Common myeloid progenitor, CD34-positive (primary cell): ENCODE measurements at regions not wholly inside any gene's neighbourhood (a gene's known extent, or its start where the extent isn't known, plus 50 kb on each side); places are given as distances from the start of the nearest gene placed in this dataset.
"Not testable (repeated sequence)": the region's sequence is repeated elsewhere in the genome, so short reads cannot be mapped to it uniquely, and the experiment has no call there.

Source experiments
- CTCF ChIA-PET: fragments of 350-600 bp; sonication (Branson Sonifier 250); formaldehyde crosslinking; loops from one replicate; lab custom pipeline; 2021; ENCODE audit warnings: antibody characterized with exemption; lab: Charles Lee
- POLR2A ChIA-PET: fragments of 350-600 bp; sonication (Branson Sonifier 250); formaldehyde crosslinking; loops from one replicate; lab custom pipeline; 2021; ENCODE audit warnings: antibody characterized with exemption; lab: Charles Lee
- DNase-seq, 3 donors: peaks; one replicate each; pipeline versions ENCODE4 v3.0.0 to v3.0.0-alpha.2; 2013
- H3K27ac ChIP-seq, 2 experiments: 1 replicate in 1 of 2; 2 replicates in 1 of 2; pipeline ENCODE4 v1.7.0; 2013; ENCODE audit warnings: inconsistent platforms in 2 of 2, low read length in 2 of 2, mild to moderate bottlenecking in 2 of 2, low read depth in 1 of 2, moderate library complexity in 1 of 2; ENCODE audit not compliant: severe bottlenecking in 2 of 2, insufficient read depth in 1 of 2, poor library complexity in 1 of 2
- H3K27me3 ChIP-seq, 5 experiments: replicated peaks in 2 of 5; 1 replicate in 3 of 5; 2 replicates in 2 of 5; pipeline versions ENCODE4 v1.6.1 to v1.7.0; 2013; ENCODE audit warnings: low read length in 4 of 5, mild to moderate bottlenecking in 2 of 5, moderate library complexity in 2 of 5, inconsistent platforms in 1 of 5; ENCODE audit not compliant: insufficient read depth in 5 of 5, control insufficient read depth in 4 of 5
- H3K36me3 ChIP-seq, 4 experiments: 1 replicate in 2 of 4; 2 replicates in 2 of 4; pipeline versions ENCODE4 v1.6.1 to v1.7.0; 2013; ENCODE audit warnings: low read length in 3 of 4, control low read depth in 1 of 4, mild to moderate bottlenecking in 1 of 4; ENCODE audit not compliant: control insufficient read depth in 4 of 4, insufficient read depth in 4 of 4
- H3K4me1 ChIP-seq, 4 experiments: 1 replicate in 3 of 4; 2 replicates in 1 of 4; pipeline versions ENCODE4 v1.6.1 to v1.7.1; 2013; ENCODE audit warnings: low read length in 3 of 4, mild to moderate bottlenecking in 3 of 4, control low read depth in 1 of 4, inconsistent platforms in 1 of 4, moderate library complexity in 1 of 4; ENCODE audit not compliant: control insufficient read depth in 4 of 4, insufficient read depth in 4 of 4; ENCODE audit errors: control extremely low read depth in 1 of 4
- H3K4me3 ChIP-seq, 7 experiments: 1 replicate in 4 of 7; 2 replicates in 3 of 7; pipeline versions ENCODE4 v1.5.1 to v1.7.0; 2013; ENCODE audit warnings: mild to moderate bottlenecking in 7 of 7, low read length in 6 of 7, moderate library complexity in 6 of 7, inconsistent platforms in 2 of 7, low read depth in 2 of 7, control low read depth in 1 of 7; ENCODE audit not compliant: insufficient read depth in 4 of 7, control insufficient read depth in 1 of 7; ENCODE audit errors: extremely low read depth in 1 of 7
- H3K9me3 ChIP-seq, 5 experiments: 1 replicate in 4 of 5; 2 replicates in 1 of 5; pipeline versions ENCODE4 v1.6.1 to v1.7.1; 2013; ENCODE audit warnings: low read length in 4 of 5, mild to moderate bottlenecking in 2 of 5, inconsistent platforms in 1 of 5, low read depth in 1 of 5, moderate library complexity in 1 of 5; ENCODE audit not compliant: control insufficient read depth in 4 of 5, insufficient read depth in 2 of 5; ENCODE audit errors: control extremely low read depth in 1 of 5
- WGBS: methylation state at CpG from one replicate; pipeline ENCODE4 v1.1.5; 2013; ENCODE audit not compliant: insufficient coverage; 5-methylcytosine and 5-hydroxymethylcytosine counted together

DNA sequence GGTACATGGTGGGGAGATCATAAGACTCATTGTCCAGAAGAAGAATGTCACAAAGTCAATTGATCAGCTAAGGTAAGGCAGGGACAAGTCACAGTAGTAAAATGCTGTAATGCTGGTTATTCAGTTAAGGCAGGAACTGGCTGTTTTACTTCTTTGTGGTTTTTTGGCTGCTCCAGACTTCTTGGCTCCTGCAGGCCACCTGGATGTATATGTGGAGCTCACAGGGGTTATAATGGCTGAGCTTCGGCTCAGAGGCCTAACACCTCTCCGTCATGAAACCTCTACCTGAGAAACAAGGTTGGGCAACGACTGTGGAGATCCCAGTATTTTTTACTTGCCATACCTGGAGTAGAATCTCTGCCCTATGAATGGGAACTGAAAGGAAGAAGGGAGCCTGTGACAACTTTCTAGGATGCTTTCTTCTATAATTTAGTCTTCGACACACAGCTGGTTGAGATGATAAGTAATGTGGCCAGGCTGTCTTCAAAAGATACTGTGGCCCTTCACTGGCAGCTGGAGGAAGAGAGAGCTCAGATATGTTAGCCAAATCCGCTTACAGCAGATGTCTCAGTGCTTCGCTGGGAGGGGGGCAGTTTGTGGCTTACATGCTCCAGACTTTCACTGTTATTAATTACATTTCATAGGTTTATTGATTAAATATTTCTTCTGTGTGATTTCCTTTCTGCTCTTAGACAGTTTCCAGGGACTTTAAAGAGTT, 887.8 kb downstream of the IGSF11 start:
- POLR2A ChIA-PET, result no interaction called here
- no peak for DNase-seq
- no peaks in the 10 kb centered on the region for H3K36me3 ChIP-seq
- no peaks in the 10 kb centered on the region for H3K27me3 ChIP-seq
- no peak overlapping the region for H3K4me3 ChIP-seq
- no peak overlapping the region for H3K27ac ChIP-seq
- no peaks in the 10 kb centered on the region for H3K4me1 ChIP-seq
- CTCF ChIA-PET, result no interaction called here
- H3K9me3 ChIP-seq, result peaks cover 0 to 4% (median 0%) of the 10 kb centered on the region in 5 experiments
- 100% methylated on average over 2 of the region's 6 CpGs for WGBS

DNA sequence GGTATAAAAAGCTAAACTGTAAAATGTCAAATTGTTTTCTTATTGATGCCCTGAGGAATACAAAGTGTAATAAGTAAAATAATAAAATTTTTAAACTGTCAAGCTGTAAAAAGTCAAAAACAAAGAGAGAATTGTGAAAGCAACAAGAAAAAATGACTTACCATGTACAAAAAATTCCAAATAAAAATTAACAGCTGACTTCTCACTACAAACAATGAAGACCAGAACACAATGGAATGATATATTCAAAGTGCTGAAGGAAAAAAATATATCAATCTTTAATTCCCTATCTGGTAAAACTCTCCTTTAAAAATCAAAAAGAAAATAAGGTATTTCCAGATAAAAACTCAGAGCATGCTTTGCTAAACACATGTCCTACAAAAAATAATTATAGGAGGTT, 883.5 kb downstream of the IGSF11 start:
- no peaks in the 10 kb centered on the region for H3K27me3 ChIP-seq
- POLR2A ChIA-PET, result no interaction called here
- no peak overlapping the region for H3K27ac ChIP-seq
- CTCF ChIA-PET, result no interaction called here
- DNase-seq, result no peak
- H3K36me3 ChIP-seq, result no peaks in the 10 kb centered on the region
- no peaks in the 10 kb centered on the region for H3K4me1 ChIP-seq
- H3K9me3 ChIP-seq, result peaks cover 0 to 4% (median 0%) of the 10 kb centered on the region in 5 experiments
- H3K4me3 ChIP-seq, result no peak overlapping the region

DNA sequence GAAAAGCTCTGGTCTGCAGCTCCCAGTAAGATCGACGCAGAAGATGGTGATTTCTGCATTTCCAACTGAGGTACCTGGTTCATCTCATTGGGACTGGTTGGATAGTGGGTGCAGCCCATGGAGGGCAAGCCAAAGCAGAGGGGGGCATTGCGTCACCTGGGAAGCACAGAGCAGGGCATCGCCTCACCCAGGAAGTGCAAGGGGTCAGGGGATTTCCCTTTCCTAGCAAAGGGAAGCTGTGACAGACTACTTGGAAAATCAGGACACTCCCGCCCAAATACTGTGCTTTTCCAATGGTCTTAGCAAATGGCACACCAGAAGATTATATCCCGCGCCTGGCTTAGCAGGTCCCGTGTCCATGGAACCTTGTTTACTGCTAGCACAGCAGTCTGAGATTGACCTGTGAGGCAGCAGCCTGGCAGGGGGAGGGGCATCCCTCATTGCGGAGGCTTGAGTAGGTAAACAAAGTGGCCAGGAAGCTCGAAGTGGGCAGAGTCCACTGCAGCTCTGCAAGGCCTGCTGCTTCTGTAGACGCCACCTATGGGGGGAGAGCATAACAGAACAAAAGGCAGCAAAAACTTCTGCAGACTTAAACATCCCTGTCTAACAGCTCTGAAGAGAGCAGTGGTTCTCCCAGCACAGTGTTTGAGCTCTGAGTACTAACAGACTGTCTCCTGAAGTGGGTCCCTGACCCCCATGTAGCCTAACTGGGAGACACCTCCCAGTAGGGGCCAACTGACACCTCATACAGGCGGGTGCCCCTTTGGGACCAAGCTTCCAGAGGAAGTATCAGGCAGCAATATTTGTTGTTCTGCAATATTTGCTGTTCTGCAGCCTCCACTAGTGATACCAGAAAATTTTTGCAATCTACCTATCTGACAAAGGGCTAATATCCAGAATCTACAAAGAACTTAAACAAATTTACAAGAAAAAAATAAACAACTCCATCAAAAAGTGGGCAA, 871.7 kb downstream of the IGSF11 start:
- POLR2A ChIA-PET, H3K9me3 ChIP-seq: not testable (repeated sequence)

DNA sequence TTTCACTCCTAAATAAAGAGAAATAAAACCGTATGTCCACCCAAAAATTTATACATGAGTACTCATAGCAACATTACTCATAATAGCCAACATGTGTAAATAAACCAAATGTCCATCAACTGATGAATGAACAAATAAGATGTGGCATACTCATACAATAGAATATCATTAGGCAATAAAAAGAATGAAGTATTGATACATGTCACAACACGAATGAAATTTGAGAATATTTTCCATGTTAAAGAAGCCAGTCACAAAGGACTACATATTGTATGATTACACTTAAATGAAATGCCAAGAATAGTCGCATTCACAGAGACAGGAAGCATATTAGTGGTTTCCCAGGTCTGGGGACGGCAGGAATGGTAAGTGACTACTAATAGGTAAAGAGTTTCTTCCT, 869.2 kb downstream of the IGSF11 start:
- Histone ChIP-seq H3K27me3 (no peaks in the 10 kb centered on the region), H3K36me3 (no peaks in the 10 kb centered on the region), H3K27ac (no peak overlapping the region), H3K4me1 (no peaks in the 10 kb centered on the region), H3K9me3 (peaks cover 0 to 4% (median 2%) of the 10 kb centered on the region in 5 experiments), H3K4me3 (no peak overlapping the region)
- CTCF ChIA-PET, result no interaction called here
- DNase-seq, result no peak
- POLR2A ChIA-PET, result no interaction called here
- WGBS, result 38% methylated on average over 2 of the region's 4 CpGs

More for the DNA sequence above, 871.7 kb downstream of the IGSF11 start:
- H3K27ac ChIP-seq, H3K36me3 ChIP-seq, H3K4me1 ChIP-seq, DNase-seq, H3K27me3 ChIP-seq, H3K4me3 ChIP-seq, CTCF ChIA-PET: not testable (repeated sequence)
- WGBS, result 86% methylated on average over 11 of the region's 12 CpGs

DNA sequence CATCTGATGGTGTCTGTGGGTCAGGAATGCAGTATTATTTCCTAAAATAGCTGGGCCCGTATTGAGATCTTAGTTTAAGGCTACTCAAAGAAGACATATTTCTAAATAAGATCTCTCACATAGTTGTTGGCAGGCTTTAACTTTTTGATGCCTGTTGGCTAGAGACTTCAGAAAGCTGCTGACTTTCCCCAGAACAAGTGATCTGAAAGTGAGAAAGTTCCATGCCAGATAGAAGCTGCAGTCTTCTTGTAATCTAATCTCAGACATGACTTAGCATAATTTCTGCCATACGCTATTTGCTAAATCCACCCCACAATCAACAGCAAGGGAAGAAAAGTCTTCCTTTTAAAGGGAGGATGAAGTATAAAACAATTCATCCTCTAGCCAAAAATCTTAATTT, 867.1 kb downstream of the IGSF11 start:
- no CpG with 5 or more reads among the region's 2 CpGs for WGBS
- Histone ChIP-seq H3K4me3 (no peak overlapping the region), H3K27me3 (no peaks in the 10 kb centered on the region), H3K9me3 (no peaks in the 10 kb centered on the region), H3K27ac (no peak overlapping the region), H3K4me1 (no peaks in the 10 kb centered on the region), H3K36me3 (no peaks in the 10 kb centered on the region)
- DNase-seq, result no peak
- ChIA-PET POLR2A (no interaction called here), CTCF (no interaction called here)

DNA sequence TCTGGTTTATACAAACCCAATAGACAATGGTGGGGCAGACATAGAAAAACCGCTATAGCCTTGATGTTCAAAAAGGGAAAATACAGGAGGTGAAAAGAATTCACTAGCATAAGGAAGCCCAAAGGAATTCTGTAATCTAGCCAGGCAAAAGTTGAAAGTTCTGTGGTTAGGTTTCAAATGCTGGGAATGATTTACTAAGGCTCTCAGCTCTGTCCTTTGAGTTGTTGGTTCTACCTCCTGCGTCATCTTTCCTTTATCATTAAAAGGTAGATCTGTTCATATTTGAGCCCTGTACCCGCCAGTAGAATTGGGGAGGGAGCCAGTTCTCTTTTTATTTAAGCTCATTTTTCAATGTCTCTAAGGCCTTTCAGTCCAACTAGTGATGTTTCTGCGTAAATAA, 866.5 kb downstream of the IGSF11 start:
- 100% methylated on average over 2 of the region's 4 CpGs for WGBS
- Histone ChIP-seq H3K36me3 (no peaks in the 10 kb centered on the region), H3K9me3 (no peaks in the 10 kb centered on the region), H3K4me1 (no peaks in the 10 kb centered on the region), H3K27me3 (no peaks in the 10 kb centered on the region), H3K4me3 (no peak overlapping the region), H3K27ac (no peak overlapping the region)
- ChIA-PET CTCF (no interaction called here), POLR2A (no interaction called here)
- DNase-seq, result no peak

DNA sequence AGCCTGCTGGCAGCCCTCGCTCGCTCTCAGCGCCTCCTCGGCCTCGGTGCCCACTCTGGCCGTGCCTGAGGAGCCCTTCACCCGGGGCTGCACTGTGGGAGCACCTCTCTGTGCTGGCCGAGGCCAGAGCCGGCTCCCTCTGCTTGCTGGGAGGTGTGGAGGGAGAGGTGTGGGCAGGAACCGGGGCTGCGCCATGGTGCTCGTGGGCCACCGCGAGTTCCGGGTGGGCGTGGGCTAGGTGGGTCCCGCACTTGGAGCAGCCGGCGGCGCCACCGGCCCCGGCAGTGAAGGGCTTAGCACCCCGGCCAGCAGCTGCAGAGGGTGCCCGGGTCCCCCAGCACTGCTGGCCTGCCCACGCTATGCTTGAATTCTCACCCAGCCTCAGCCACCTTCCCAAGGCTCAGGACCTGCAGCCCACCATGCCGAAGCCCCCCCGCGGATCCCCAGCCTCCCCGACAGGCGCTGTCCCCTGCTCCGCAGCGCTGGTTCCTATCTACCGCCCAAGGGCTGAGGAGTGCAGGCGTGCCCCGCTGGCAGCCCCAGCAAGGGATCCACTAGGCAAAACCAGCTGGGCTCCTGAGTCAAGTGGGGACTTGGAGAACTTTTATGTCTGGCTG, 863.3 kb downstream of the IGSF11 start:
- H3K9me3 ChIP-seq, result no peaks in the 10 kb centered on the region
- POLR2A ChIA-PET, result no interaction called here
- WGBS, result 100% methylated on average over 31 of the region's 35 CpGs
- H3K27ac ChIP-seq, result no peak overlapping the region
- CTCF ChIA-PET, result no interaction called here
- no peaks in the 10 kb centered on the region for H3K36me3 ChIP-seq
- no peak for DNase-seq
- H3K4me3 ChIP-seq, result no peak overlapping the region
- no peaks in the 10 kb centered on the region for H3K27me3 ChIP-seq
- H3K4me1 ChIP-seq, result no peaks in the 10 kb centered on the region
